Central memory CD8-positive, alpha-beta T cell (primary cell): ENCODE measurements at regions not wholly inside any gene's neighbourhood (a gene's known extent, or its start where the extent isn't known, plus 50 kb on each side); places are given as distances from the start of the nearest gene placed in this dataset.

Experiments used
- ATAC-seq: fragments of 150-1000 bp; cut with Tn5 transposase; replicated peaks from 2 replicates; pipeline ENCODE4 v1.10.0; 2022; ENCODE audit warnings: mild to moderate bottlenecking, moderate FRiP score, moderate number of reproducible peaks; ENCODE audit not compliant: poor library complexity, severe bottlenecking; ENCODE audit errors: extremely low read depth
- DNase-seq, 2 donors: peaks; one replicate each; pipeline ENCODE4 v3.0.0; 2021; ENCODE audit warnings: low spot score in 2 of 2
- H3K27ac Mint-ChIP-seq: one replicate; pipeline ENCODE4 v1.8.0; 2022; ENCODE audit warnings: low read depth, mild to moderate bottlenecking, moderate library complexity, mixed read lengths
- H3K27me3 Mint-ChIP-seq: one replicate; pipeline ENCODE4 v1.8.0; 2022; ENCODE audit warnings: mixed read lengths
- H3K36me3 Mint-ChIP-seq: one replicate; pipeline ENCODE4 v1.8.0; 2022; ENCODE audit warnings: mild to moderate bottlenecking, moderate library complexity, mixed read lengths; ENCODE audit not compliant: insufficient read depth
- H3K4me1 Mint-ChIP-seq: one replicate; pipeline ENCODE4 v1.8.0; 2022; ENCODE audit warnings: mixed read lengths
- H3K4me3 Mint-ChIP-seq: one replicate; pipeline ENCODE4 v1.8.0; 2022; ENCODE audit warnings: mild to moderate bottlenecking, moderate library complexity, mixed read lengths
- H3K9me3 Mint-ChIP-seq: one replicate; pipeline ENCODE4 v1.8.0; 2022; ENCODE audit warnings: mixed read lengths

- no peak overlapping the region for H3K27ac Mint-ChIP-seq
These were observed 693.4 kb upstream of the TMEFF2 start for GRCh38 chr2:192888109-192888508.

GRCh38 chr2:192887337-192887736, 692.6 kb upstream of the TMEFF2 start:
- H3K4me1 Mint-ChIP-seq: no peaks in the 10 kb centered on the region
- ATAC-seq (no peak), DNase-seq (no peak)
- no peak overlapping the region for H3K4me3 Mint-ChIP-seq
- H3K36me3 Mint-ChIP-seq: no peaks in the 10 kb centered on the region
- peaks cover 12% of the 10 kb centered on the region for H3K9me3 Mint-ChIP-seq
- no peak overlapping the region for H3K27ac Mint-ChIP-seq
- no peaks in the 10 kb centered on the region for H3K27me3 Mint-ChIP-seq

More at GRCh38 chr2:192888109-192888508, 693.4 kb upstream of the TMEFF2 start:
- no peaks in the 10 kb centered on the region for H3K27me3 Mint-ChIP-seq
- H3K4me1 Mint-ChIP-seq: no peaks in the 10 kb centered on the region
- no peak for ATAC-seq
- H3K9me3 Mint-ChIP-seq: peaks cover 12% of the 10 kb centered on the region
- H3K36me3 Mint-ChIP-seq: no peaks in the 10 kb centered on the region
- no peak overlapping the region for H3K4me3 Mint-ChIP-seq
- no peak for DNase-seq

DNA sequence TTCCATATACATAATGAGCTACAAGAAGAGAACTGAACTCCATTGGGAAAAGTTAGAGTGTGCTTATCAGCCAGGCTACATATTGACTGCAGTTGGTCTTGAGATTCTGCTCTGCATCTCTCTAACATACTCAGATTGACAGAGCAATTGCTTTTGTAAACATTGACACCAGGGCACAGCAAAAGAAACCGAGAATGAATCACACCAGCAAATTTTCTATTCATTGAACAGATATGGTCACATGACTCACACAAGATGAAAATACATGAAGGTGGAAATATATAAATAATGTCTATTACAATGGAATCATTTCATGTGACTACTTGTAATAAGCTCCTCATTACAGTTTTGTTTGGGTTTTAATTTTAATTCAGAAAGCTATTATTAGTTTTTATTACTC, 691.9 kb upstream of the TMEFF2 start:
- Mint-ChIP-seq H3K4me1 (no peaks in the 10 kb centered on the region), H3K9me3 (peaks cover 12% of the 10 kb centered on the region), H3K4me3 (no peak overlapping the region), H3K27me3 (no peaks in the 10 kb centered on the region), H3K27ac (no peak overlapping the region), H3K36me3 (no peaks in the 10 kb centered on the region)
- no peak for ATAC-seq
- no peak for DNase-seq

DNA sequence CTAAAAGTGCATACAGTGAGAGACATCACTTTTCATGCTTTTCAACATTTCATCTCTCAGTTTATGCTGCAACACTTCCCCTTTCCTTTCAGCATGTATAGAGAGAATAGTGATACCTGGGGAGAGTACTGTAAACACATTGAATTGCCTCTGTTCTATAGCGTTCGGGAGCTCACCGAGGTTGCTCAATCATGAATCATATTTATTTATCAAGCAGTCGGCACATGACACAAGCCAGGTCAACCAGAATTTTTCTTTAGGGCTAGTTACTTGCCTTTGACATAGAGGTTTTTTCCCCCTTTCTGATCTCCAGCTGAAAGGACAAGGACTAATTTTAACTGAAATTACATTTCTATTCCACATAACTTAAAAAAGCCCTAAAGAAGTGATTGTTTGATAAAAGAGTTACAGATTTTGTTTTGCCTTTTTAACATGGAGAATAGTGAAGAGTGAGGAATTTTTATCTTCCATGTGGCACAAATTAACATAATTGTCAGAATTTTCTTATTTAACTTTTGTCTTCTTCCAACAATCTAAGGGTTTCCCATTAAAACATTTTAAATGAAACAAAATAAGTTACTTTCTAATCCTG, 690.9 kb upstream of the TMEFF2 start:
- Mint-ChIP-seq H3K27me3 (no peaks in the 10 kb centered on the region), H3K4me1 (no peaks in the 10 kb centered on the region), H3K9me3 (peaks cover 12% of the 10 kb centered on the region), H3K36me3 (no peaks in the 10 kb centered on the region), H3K4me3 (no peak overlapping the region), H3K27ac (no peak overlapping the region)
- DNase-seq (no peak), ATAC-seq (no peak)

DNA sequence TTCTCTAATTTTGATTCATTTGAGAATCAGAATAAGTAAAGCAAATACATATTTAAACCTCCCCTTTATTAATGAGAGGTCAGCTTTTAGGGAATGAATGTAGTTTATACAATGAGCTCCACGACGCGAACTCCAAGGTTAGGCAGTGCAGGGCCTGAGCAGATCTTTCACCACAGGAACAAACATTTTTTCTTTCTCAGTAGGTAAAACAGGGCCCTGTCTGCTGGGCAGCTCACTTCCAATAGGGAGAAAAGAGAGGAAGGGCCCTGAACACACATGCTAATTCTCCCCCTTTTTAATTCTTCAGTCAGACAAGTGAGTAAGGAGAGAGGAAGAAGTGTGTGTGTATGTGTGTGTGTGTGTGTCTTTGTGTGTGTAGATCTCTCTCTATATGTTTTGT, 682.4 kb upstream of the TMEFF2 start:
- Mint-ChIP-seq H3K9me3 (peaks cover 19% of the 10 kb centered on the region), H3K27ac (no peak overlapping the region), H3K27me3 (no peaks in the 10 kb centered on the region), H3K4me1 (no peaks in the 10 kb centered on the region), H3K36me3 (no peaks in the 10 kb centered on the region), H3K4me3 (no peak overlapping the region)
- DNase-seq (no peak), ATAC-seq (no peak)

GRCh38 chr2:192876698-192877097, 682.0 kb upstream of the TMEFF2 start:
- no peaks in the 10 kb centered on the region for H3K4me1 Mint-ChIP-seq
- H3K27ac Mint-ChIP-seq: no peak overlapping the region
- no peak overlapping the region for H3K4me3 Mint-ChIP-seq
- H3K36me3 Mint-ChIP-seq: no peaks in the 10 kb centered on the region
- ATAC-seq (no peak), DNase-seq (no peak)
- H3K9me3 Mint-ChIP-seq: peaks cover 15% of the 10 kb centered on the region
- no peaks in the 10 kb centered on the region for H3K27me3 Mint-ChIP-seq

DNA sequence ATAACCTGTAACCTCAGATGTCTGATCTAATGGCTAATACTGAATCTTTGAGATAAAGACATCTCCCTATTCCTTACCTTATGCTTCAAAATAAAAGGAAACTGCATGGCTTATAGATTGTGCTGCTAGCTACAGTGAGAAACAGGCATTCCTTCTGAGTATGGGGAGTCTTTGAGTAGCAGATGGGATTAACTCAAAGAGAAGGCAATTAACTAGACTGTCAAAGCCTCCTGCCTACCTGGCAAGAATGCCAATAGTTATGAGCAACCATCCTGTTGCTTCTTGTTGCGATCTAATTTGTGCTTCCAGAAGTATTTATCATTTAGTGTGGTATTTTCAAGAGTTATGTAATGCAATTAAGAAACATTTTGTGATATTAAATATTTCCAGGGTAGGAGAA, 660.0 kb upstream of the TMEFF2 start:
- Mint-ChIP-seq H3K36me3 (no peaks in the 10 kb centered on the region), H3K9me3 (peaks cover 6% of the 10 kb centered on the region), H3K4me3 (no peak overlapping the region), H3K4me1 (no peaks in the 10 kb centered on the region), H3K27me3 (no peaks in the 10 kb centered on the region), H3K27ac (no peak overlapping the region)
- DNase-seq: no peak
- ATAC-seq: no peak

DNA sequence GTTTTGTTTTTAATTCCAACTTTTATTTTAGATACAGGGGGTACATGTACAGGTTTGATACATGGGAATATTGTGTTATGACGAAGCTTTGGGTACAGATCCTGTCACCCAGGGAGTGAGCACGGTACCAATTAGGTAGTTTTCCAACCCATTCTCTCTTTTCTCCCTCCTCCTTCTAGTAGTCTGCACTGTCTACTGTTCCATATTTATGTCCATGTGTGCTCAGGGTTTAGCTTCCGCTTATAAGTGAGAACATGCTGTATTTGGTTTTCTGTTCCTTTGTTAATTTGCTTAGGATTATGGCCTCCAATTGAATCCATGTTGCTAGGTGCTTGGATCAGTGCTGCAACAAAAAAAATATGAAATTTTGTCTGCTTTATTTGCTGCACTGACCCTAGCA, 659.3 kb upstream of the TMEFF2 start:
- no peaks in the 10 kb centered on the region for H3K4me1 Mint-ChIP-seq
- H3K9me3 Mint-ChIP-seq: peaks cover 8% of the 10 kb centered on the region
- DNase-seq (no peak), ATAC-seq (no peak)
- H3K27ac Mint-ChIP-seq: no peak overlapping the region
- H3K4me3 Mint-ChIP-seq: no peak overlapping the region
- no peaks in the 10 kb centered on the region for H3K27me3 Mint-ChIP-seq
- no peaks in the 10 kb centered on the region for H3K36me3 Mint-ChIP-seq

GRCh38 chr2:192828947-192829346, 634.2 kb upstream of the TMEFF2 start:
- H3K27me3 Mint-ChIP-seq: no peaks in the 10 kb centered on the region
- ATAC-seq (no peak), DNase-seq (no peak)
- H3K27ac Mint-ChIP-seq: no peak overlapping the region
- H3K4me1 Mint-ChIP-seq: no peaks in the 10 kb centered on the region
- H3K36me3 Mint-ChIP-seq: no peaks in the 10 kb centered on the region
- H3K9me3 Mint-ChIP-seq: peaks cover 3% of the 10 kb centered on the region
- no peak overlapping the region for H3K4me3 Mint-ChIP-seq

DNA sequence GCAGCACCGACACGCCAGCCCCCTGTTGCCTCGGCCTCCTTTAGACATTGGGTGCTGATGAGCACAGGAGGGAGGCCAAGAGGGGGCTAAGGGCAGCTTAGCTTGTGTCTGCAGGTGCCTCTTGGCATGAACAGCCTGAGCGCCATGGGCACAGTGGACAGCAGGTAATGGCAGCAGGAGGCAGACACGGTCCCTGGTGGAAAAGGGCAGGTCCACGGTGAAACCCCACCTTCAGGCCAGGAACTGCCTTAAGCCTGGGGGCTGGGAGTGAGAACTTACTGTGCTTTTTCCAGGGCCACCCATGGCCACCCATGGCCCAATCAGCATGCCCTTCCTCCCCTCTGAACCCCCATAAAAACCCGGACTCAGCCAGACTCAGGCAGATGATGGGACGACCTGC, 633.4 kb upstream of the TMEFF2 start:
- no peak overlapping the region for H3K4me3 Mint-ChIP-seq
- no peak overlapping the region for H3K27ac Mint-ChIP-seq
- no peak for ATAC-seq
- H3K36me3 Mint-ChIP-seq: no peaks in the 10 kb centered on the region
- no peaks in the 10 kb centered on the region for H3K4me1 Mint-ChIP-seq
- H3K27me3 Mint-ChIP-seq: no peaks in the 10 kb centered on the region
- peaks cover 11% of the 10 kb centered on the region for H3K9me3 Mint-ChIP-seq
- DNase-seq: no peak

GRCh38 chr2:192827735-192828134, 633.0 kb upstream of the TMEFF2 start:
- Mint-ChIP-seq H3K4me1 (no peaks in the 10 kb centered on the region), H3K9me3 (peaks cover 12% of the 10 kb centered on the region), H3K27ac (no peak overlapping the region), H3K27me3 (no peaks in the 10 kb centered on the region), H3K36me3 (no peaks in the 10 kb centered on the region), H3K4me3 (no peak overlapping the region)
- DNase-seq (no peak), ATAC-seq (no peak)

GRCh38 chr2:192814376-192814775, 619.6 kb upstream of the TMEFF2 start:
- H3K27me3 Mint-ChIP-seq: no peaks in the 10 kb centered on the region

DNA sequence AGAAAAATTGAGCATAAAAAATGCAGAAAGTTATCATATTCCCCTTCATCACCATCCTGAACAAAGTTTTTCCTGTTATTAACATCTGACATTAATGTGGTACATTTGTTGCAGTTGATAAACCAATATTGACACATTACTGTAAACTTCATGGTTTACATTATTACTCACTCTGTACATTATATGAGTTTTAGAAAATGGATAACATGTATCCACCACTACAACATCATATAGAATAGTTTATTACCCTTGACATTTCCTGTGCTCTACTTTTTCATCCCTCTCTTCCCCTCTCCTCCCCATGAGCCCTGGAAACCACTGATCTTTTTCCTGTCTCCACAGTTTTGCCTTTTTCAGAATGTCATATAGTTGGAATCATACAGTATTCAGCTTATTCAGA, 618.6 kb upstream of the TMEFF2 start:
- ATAC-seq: no peak
- DNase-seq: no peak
- H3K27ac Mint-ChIP-seq: no peak overlapping the region
- peaks cover 2% of the 10 kb centered on the region for H3K36me3 Mint-ChIP-seq
- no peaks in the 10 kb centered on the region for H3K27me3 Mint-ChIP-seq
- no peak overlapping the region for H3K4me3 Mint-ChIP-seq
- no peaks in the 10 kb centered on the region for H3K4me1 Mint-ChIP-seq
- H3K9me3 Mint-ChIP-seq: peaks cover 18% of the 10 kb centered on the region

More at GRCh38 chr2:192814376-192814775, 619.6 kb upstream of the TMEFF2 start:
- Mint-ChIP-seq H3K4me3 (no peak overlapping the region), H3K9me3 (peaks cover 20% of the 10 kb centered on the region), H3K36me3 (peaks cover 2% of the 10 kb centered on the region), H3K27ac (no peak overlapping the region), H3K4me1 (no peaks in the 10 kb centered on the region)
- no peak for DNase-seq
- no peak for ATAC-seq

- DNase-seq (no peak), ATAC-seq (no peak)
- no peaks in the 10 kb centered on the region for H3K36me3 Mint-ChIP-seq
- H3K9me3 Mint-ChIP-seq: peaks cover 26% of the 10 kb centered on the region
- no peaks in the 10 kb centered on the region for H3K27me3 Mint-ChIP-seq
- no peak overlapping the region for H3K4me3 Mint-ChIP-seq
- H3K4me1 Mint-ChIP-seq: no peaks in the 10 kb centered on the region
- no peak overlapping the region for H3K27ac Mint-ChIP-seq
These were observed 614.4 kb upstream of the TMEFF2 start for GRCh38 chr2:192809173-192809572.
